ENCODE measurements at regions not wholly inside any gene's neighbourhood (a gene's known extent, or its start where the extent isn't known, plus 50 kb on each side); places are given as distances from the start of the nearest gene placed in this dataset.

- Histone ChIP-seq H3K9me3 (ENCODE audit: control insufficient read depth, low read depth, low read length) (no peaks in the 10 kb centered on the region), H4K20me1 (ENCODE audit: control insufficient read depth, extremely low read depth, insufficient read depth, low read length) (no peaks in the 10 kb centered on the region), H3K27ac (ENCODE audit: control insufficient read depth, insufficient read depth, low read length) (no peak overlapping the region), H3K79me2 (ENCODE audit: control insufficient read depth, insufficient read depth, low read length) (no peaks in the 10 kb centered on the region), H3K9ac (ENCODE audit: control insufficient read depth, extremely low read depth, insufficient read depth, low read length) (no peak overlapping the region), H3K36me3 (ENCODE audit: control insufficient read depth in 2 of 2, extremely low read depth in 1 of 2, insufficient read depth in 2 of 2, low read length in 2 of 2) (no peaks in the 10 kb centered on the region), H3K9me1 (ENCODE audit: control insufficient read depth, extremely low read depth, insufficient read depth, low read length) (no peaks in the 10 kb centered on the region), H3K4me1 (ENCODE audit: control insufficient read depth, extremely low read depth, insufficient read depth, low read length) (no peaks in the 10 kb centered on the region), H3K4me2 (ENCODE audit: control insufficient read depth, extremely low read depth, insufficient read depth, low read depth, low read length) (no peak overlapping the region), H3K4me3 (ENCODE audit: control insufficient read depth in 2 of 3, extremely low read depth in 1 of 3, insufficient read depth in 2 of 3, low read depth in 1 of 3, low read length in 3 of 3) (no peak overlapping the region), H3K27me3 (ENCODE audit: control insufficient read depth, extremely low read depth, insufficient read depth, low read length) (no peaks in the 10 kb centered on the region), H2AFZ (ENCODE audit: control insufficient read depth, low read length) (no peak overlapping the region)
- no peak for FAIRE-seq
- dilution Hi-C loops (cut with MboI; ENCODE audit: extremely low pct_ligation_motif_present, low sequenced_read_pairs) = no loop called here
- no peak for TF ChIP-seq EZH2 (IDR thresholded peaks at IDR 0.05; ENCODE audit: low read length)
- TF ChIP-seq, protein P1, sequence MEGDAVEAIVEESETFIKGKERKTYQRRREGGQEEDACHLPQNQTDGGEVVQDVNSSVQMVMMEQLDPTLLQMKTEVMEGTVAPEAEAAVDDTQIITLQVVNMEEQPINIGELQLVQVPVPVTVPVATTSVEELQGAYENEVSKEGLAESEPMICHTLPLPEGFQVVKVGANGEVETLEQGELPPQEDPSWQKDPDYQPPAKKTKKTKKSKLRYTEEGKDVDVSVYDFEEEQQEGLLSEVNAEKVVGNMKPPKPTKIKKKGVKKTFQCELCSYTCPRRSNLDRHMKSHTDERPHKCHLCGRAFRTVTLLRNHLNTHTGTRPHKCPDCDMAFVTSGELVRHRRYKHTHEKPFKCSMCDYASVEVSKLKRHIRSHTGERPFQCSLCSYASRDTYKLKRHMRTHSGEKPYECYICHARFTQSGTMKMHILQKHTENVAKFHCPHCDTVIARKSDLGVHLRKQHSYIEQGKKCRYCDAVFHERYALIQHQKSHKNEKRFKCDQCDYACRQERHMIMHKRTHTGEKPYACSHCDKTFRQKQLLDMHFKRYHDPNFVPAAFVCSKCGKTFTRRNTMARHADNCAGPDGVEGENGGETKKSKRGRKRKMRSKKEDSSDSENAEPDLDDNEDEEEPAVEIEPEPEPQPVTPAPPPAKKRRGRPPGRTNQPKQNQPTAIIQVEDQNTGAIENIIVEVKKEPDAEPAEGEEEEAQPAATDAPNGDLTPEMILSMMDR (optimal IDR thresholded peaks at IDR 0.05 in 1 of 3, IDR thresholded peaks at IDR 0.05 in 1 of 3, conservative IDR thresholded peaks at IDR 0.05 in 1 of 3; ENCODE audit: extremely low read depth in 1 of 3, insufficient read depth in 2 of 3, low read length in 3 of 3) = no peak
- no peak for DNase-seq (ENCODE audit: low read depth, low spot score)
Measured at GRCh38 chr10:105840288-105840770, 1199.2 kb downstream of the SORCS3 start.

- Histone ChIP-seq H4K20me1 (ENCODE audit: control insufficient read depth, extremely low read depth, insufficient read depth, low read length) (no peaks in the 10 kb centered on the region), H3K9ac (ENCODE audit: control insufficient read depth, extremely low read depth, insufficient read depth, low read length) (no peak overlapping the region), H3K4me2 (ENCODE audit: control insufficient read depth, extremely low read depth, insufficient read depth, low read depth, low read length) (no peak overlapping the region), H3K36me3 (ENCODE audit: control insufficient read depth in 2 of 2, extremely low read depth in 1 of 2, insufficient read depth in 2 of 2, low read length in 2 of 2) (no peaks in the 10 kb centered on the region), H3K79me2 (ENCODE audit: control insufficient read depth, insufficient read depth, low read length) (no peaks in the 10 kb centered on the region), H3K27ac (ENCODE audit: control insufficient read depth, insufficient read depth, low read length) (no peak overlapping the region), H3K9me1 (ENCODE audit: control insufficient read depth, extremely low read depth, insufficient read depth, low read length) (no peaks in the 10 kb centered on the region), H3K4me3 (ENCODE audit: control insufficient read depth in 2 of 3, extremely low read depth in 1 of 3, insufficient read depth in 2 of 3, low read depth in 1 of 3, low read length in 3 of 3) (no peak overlapping the region), H3K4me1 (ENCODE audit: control insufficient read depth, extremely low read depth, insufficient read depth, low read length) (no peaks in the 10 kb centered on the region), H2AFZ (ENCODE audit: control insufficient read depth, low read length) (no peak overlapping the region), H3K27me3 (ENCODE audit: control insufficient read depth, extremely low read depth, insufficient read depth, low read length) (no peaks in the 10 kb centered on the region), H3K9me3 (ENCODE audit: control insufficient read depth, low read depth, low read length) (no peaks in the 10 kb centered on the region)
- DNase-seq (ENCODE audit: low read depth, low spot score) (no peak), FAIRE-seq (no peak)
- TF ChIP-seq EZH2 (IDR thresholded peaks at IDR 0.05; ENCODE audit: low read length) = no peak
- TF ChIP-seq, protein P1 (optimal IDR thresholded peaks at IDR 0.05 in 1 of 3, IDR thresholded peaks at IDR 0.05 in 1 of 3, conservative IDR thresholded peaks at IDR 0.05 in 1 of 3; ENCODE audit: extremely low read depth in 1 of 3, insufficient read depth in 2 of 3, low read length in 3 of 3) = no peak
- dilution Hi-C loops (cut with MboI; ENCODE audit: extremely low pct_ligation_motif_present, low sequenced_read_pairs) = no loop called here
Measured at GRCh38 chr10:105838392-105838791, 1197.3 kb downstream of the SORCS3 start.

All from keratinocyte (primary cell).